ENCODE measurements at regions not wholly inside any gene's neighbourhood (a gene's known extent, or its start where the extent isn't known, plus 50 kb on each side); places are given as distances from the start of the nearest gene placed in this dataset.

- Histone ChIP-seq H3K9me1 (ENCODE audit: insufficient read depth, low read length) (no peaks in the 10 kb centered on the region), H4K8ac (ENCODE audit: low read depth in 2 of 2, low read length in 2 of 2) (no peak overlapping the region), H3K9ac (ENCODE audit: low read depth, low read length) (no peak overlapping the region), H3K4me1 (ENCODE audit: control insufficient read depth, insufficient read depth, low read length) (peaks cover 2% of the 10 kb centered on the region; the same call in 1 of the 2 replicates), H4K91ac (ENCODE audit: insufficient read depth, low read depth, low read length) (no peak overlapping the region), H3K23ac (ENCODE audit: low read depth, low read length) (no peak overlapping the region), H2BK15ac (ENCODE audit: low read depth, low read length) (no peak overlapping the region), H3K9me3 (ENCODE audit: control insufficient read depth, insufficient read depth, low read length) (no peaks in the 10 kb centered on the region), H2BK120ac (ENCODE audit: low read depth, low read length) (no peak overlapping the region), H3K56ac (ENCODE audit: extremely low read depth, insufficient read depth, low read length) (no peak overlapping the region), H3K79me1 (ENCODE audit: low read depth in 1 of 2, low read length in 2 of 2) (no peaks in the 10 kb centered on the region), H4K5ac (ENCODE audit: low read depth, low read length) (no peak overlapping the region), H3K18ac (ENCODE audit: low read depth, low read length) (no peak overlapping the region), H3K27me3 (ENCODE audit: control insufficient read depth, insufficient read depth, low read length) (no peaks in the 10 kb centered on the region), H3K4ac (ENCODE audit: low read depth, low read length) (no peak overlapping the region), H3K14ac (replicated peaks; ENCODE audit: low read depth, low read length) (no peak overlapping the region), H2BK20ac (ENCODE audit: low read depth, low read length) (no peak overlapping the region), H4K20me1 (ENCODE audit: insufficient read depth, low read length) (no peaks in the 10 kb centered on the region), H2BK5ac (ENCODE audit: low read depth, low read length, poor library complexity, severe bottlenecking) (no peak overlapping the region), H2AK9ac (replicated peaks; ENCODE audit: low read depth, low read length, poor library complexity) (no peak overlapping the region), H3K36me3 (ENCODE audit: control insufficient read depth, insufficient read depth, low read length) (no peaks in the 10 kb centered on the region), H2AK5ac (ENCODE audit: low read depth, low read length) (no peak overlapping the region), H3K27ac (ENCODE audit: insufficient read depth, low read length) (no peak overlapping the region), H3K4me3 (ENCODE audit: insufficient read depth, low read depth, low read length) (no peak overlapping the region), H3K4me2 (ENCODE audit: low read depth, low read length) (no peak overlapping the region), H2AFZ (replicated peaks; ENCODE audit: low read length, poor library complexity) (no peak overlapping the region)
- WGBS, 2 experiments (ENCODE audit: extremely low coverage in 2 of 2, insufficient read length in 1 of 2) = 80% methylated on average over 4 of the region's 4 CpGs; no CpG with 5 or more reads in 1 of the 2 experiments
- ATAC-seq (ENCODE audit: low read depth) = no peak
- in situ Hi-C loops (cut with MboI; ENCODE audit: low sequenced_read_pairs) = no loop called here
- ChIA-PET CTCF (no interaction called here), POLR2A (ENCODE audit: unreplicated experiment) (no interaction called here)
- dilution Hi-C loops (cut with HindIII; ENCODE audit: low sequenced_read_pairs, unreplicated experiment) = no loop called here
- no peak for DNase-seq
- intact Hi-C loops (cut with micrococcal nuclease) = loop anchor here (2.0 kb wide), 1 partner anchor 24 kb away; no protein-coding TSS in a partner anchor
- TF ChIP-seq CHD1 (IDR thresholded peaks at IDR 0.05; ENCODE audit: low read depth, low read length) (no peak), RFX5 (IDR thresholded peaks at IDR 0.05; ENCODE audit: low read depth, low read length) (no peak), CEBPB (IDR thresholded peaks at IDR 0.05; ENCODE audit: low read depth, low read length) (no peak), NFE2L2 (IDR thresholded peaks at IDR 0.05; ENCODE audit: low read depth, low read length) (no peak), MAZ (IDR thresholded peaks at IDR 0.05; ENCODE audit: borderline replicate concordance, low read depth, low read length) (no peak), SMC3 (IDR thresholded peaks at IDR 0.05; ENCODE audit: low read depth, low read length) (no peak), RAD21 (IDR thresholded peaks at IDR 0.05; ENCODE audit: low read length) (no peak), POLR2A (IDR thresholded peaks at IDR 0.05; ENCODE audit: low read depth, low read length) (no peak), RCOR1 (IDR thresholded peaks at IDR 0.05; ENCODE audit: insufficient replicate concordance, low read length) (no peak), USF2 (IDR thresholded peaks at IDR 0.05; ENCODE audit: low read depth, low read length) (no peak), CTCF (conservative IDR thresholded peaks at IDR 0.05; ENCODE audit: low read depth, low read length) (no peak)
- BruUV-seq (replicated peaks) = no TSS peak
These were observed 194.9 kb upstream of the PRSS58 start for GRCh38 chr7:142452791-142453190.
